ENCODE measurements at regions not wholly inside any gene's neighbourhood (a gene's known extent, or its start where the extent isn't known, plus 50 kb on each side); places are given as distances from the start of the nearest gene placed in this dataset.
"Not testable (repeated sequence)": the region's sequence is repeated elsewhere in the genome, so short reads cannot be mapped to it uniquely, and the experiment has no call there.

GRCh38 chr5:119757276-119757675, 127.9 kb downstream of the FAM170A start:
- H3K27me3 ChIP-seq = no peaks in the 10 kb centered on the region
- no peaks in the 10 kb centered on the region for H3K36me3 ChIP-seq
- H3K4me3 ChIP-seq = no peak overlapping the region
- no peak overlapping the region for H3K27ac ChIP-seq
- no peak for DNase-seq
- TF ChIP-seq POLR2A (IDR thresholded peaks at IDR 0.05) (no peak), EP300 (IDR thresholded peaks at IDR 0.05) (no peak), POLR2AphosphoS5 (IDR thresholded peaks at IDR 0.05) (no peak), CTCF (IDR thresholded peaks at IDR 0.05) (no peak)
- WGBS, 2 donors = 82 to 96% methylated on average over 2 of the region's 2 CpGs
- no peaks in the 10 kb centered on the region for H3K9me3 ChIP-seq
- intact Hi-C loops (cut with DNase I) = no loop called here
- H3K4me1 ChIP-seq = no peaks in the 10 kb centered on the region

GRCh38 chr5:119769695-119770693, 140.6 kb downstream of the FAM170A start:
- WGBS, 2 donors = 50 to 67% methylated on average over 11 of the region's 11 CpGs

GRCh38 chr5:119780145-119780544, 150.8 kb downstream of the FAM170A start:
- WGBS, 2 donors = 82 to 91% methylated on average over 15 of the region's 15 CpGs
- intact Hi-C loops (cut with DNase I); H3K4me3 ChIP-seq; H3K36me3 ChIP-seq; H3K4me1 ChIP-seq; H3K27ac ChIP-seq; H3K27me3 ChIP-seq; DNase-seq; H3K9me3 ChIP-seq: not testable (repeated sequence)

More at GRCh38 chr5:119769695-119770693, 140.6 kb downstream of the FAM170A start:
- H3K9me3 ChIP-seq; H3K36me3 ChIP-seq; H3K27me3 ChIP-seq; H3K27ac ChIP-seq; intact Hi-C loops (cut with DNase I); H3K4me1 ChIP-seq; DNase-seq; H3K4me3 ChIP-seq: not testable (repeated sequence)

- H3K4me3 ChIP-seq = no peak overlapping the region
- no peak overlapping the region for H3K27ac ChIP-seq
- H3K27me3 ChIP-seq = no peaks in the 10 kb centered on the region
- TF ChIP-seq EP300 (IDR thresholded peaks at IDR 0.05) (no peak), POLR2AphosphoS5 (IDR thresholded peaks at IDR 0.05) (no peak), CTCF (IDR thresholded peaks at IDR 0.05) (no peak), POLR2A (IDR thresholded peaks at IDR 0.05) (no peak)
- DNase-seq = no peak
- H3K4me1 ChIP-seq = no peaks in the 10 kb centered on the region
- no peaks in the 10 kb centered on the region for H3K36me3 ChIP-seq
- intact Hi-C loops (cut with DNase I) = no loop called here
- no peaks in the 10 kb centered on the region for H3K9me3 ChIP-seq
These were observed 155.7 kb downstream of the FAM170A start for GRCh38 chr5:119785057-119785456.

- H3K9me3 ChIP-seq = no peaks in the 10 kb centered on the region
- 43 to 56% methylated on average over 2 of the region's 2 CpGs for WGBS, 2 donors
- H3K36me3 ChIP-seq = no peaks in the 10 kb centered on the region
- no peaks in the 10 kb centered on the region for H3K4me1 ChIP-seq
- no peak overlapping the region for H3K27ac ChIP-seq
- no peak overlapping the region for H3K4me3 ChIP-seq
- no peak for DNase-seq
- intact Hi-C loops (cut with DNase I) = no loop called here
- H3K27me3 ChIP-seq = no peaks in the 10 kb centered on the region
- no peak for TF ChIP-seq POLR2AphosphoS5 (IDR thresholded peaks at IDR 0.05)
- TF ChIP-seq EP300 (IDR thresholded peaks at IDR 0.05) = no peak
- no peak for TF ChIP-seq CTCF (IDR thresholded peaks at IDR 0.05)
- no peak for TF ChIP-seq POLR2A (IDR thresholded peaks at IDR 0.05)
These were observed 160.2 kb downstream of the FAM170A start for GRCh38 chr5:119789406-119790117.

Measured in sigmoid colon (tissue), 6 donors.